Osteocyte (in vitro differentiated cells): ENCODE measurements at regions not wholly inside any gene's neighbourhood (a gene's known extent, or its start where the extent isn't known, plus 50 kb on each side); places are given as distances from the start of the nearest gene placed in this dataset.

Experiments
- DNase-seq: peaks from one replicate; pipeline ENCODE4 v3.0.0; 2021; ENCODE audit warnings: mixed read lengths; ENCODE audit not compliant: unreplicated experiment; ENCODE audit errors: extremely low spot score
- H3K27ac Mint-ChIP-seq: one replicate; pipeline ENCODE4 v1.8.0; 2021; ENCODE audit warnings: mild to moderate bottlenecking, mixed read lengths; ENCODE audit not compliant: unreplicated experiment
- H3K27me3 Mint-ChIP-seq: one replicate; pipeline ENCODE4 v1.8.0; 2021; ENCODE audit warnings: mixed read lengths; ENCODE audit not compliant: unreplicated experiment
- H3K36me3 Mint-ChIP-seq: one replicate; pipeline ENCODE4 v1.8.0; 2021; ENCODE audit warnings: mixed read lengths; ENCODE audit not compliant: unreplicated experiment
- H3K4me1 Mint-ChIP-seq: one replicate; pipeline ENCODE4 v1.8.0; 2021; ENCODE audit warnings: mixed read lengths; ENCODE audit not compliant: unreplicated experiment
- H3K4me3 Mint-ChIP-seq: one replicate; pipeline ENCODE4 v1.8.0; 2021; ENCODE audit warnings: mild to moderate bottlenecking, moderate library complexity, mixed read lengths; ENCODE audit not compliant: unreplicated experiment
- H3K9me3 Mint-ChIP-seq: one replicate; pipeline ENCODE4 v1.8.0; 2021; ENCODE audit warnings: mixed read lengths; ENCODE audit not compliant: unreplicated experiment
- TF ChIP-seq, protein P1 (sequence below): fragments of 200-600 bp; sonication (generic); IDR thresholded peaks from 2 replicates; pipeline ENCODE4 v1.5.0; 2021; ENCODE audit warnings: antibody characterized with exemption, mild to moderate bottlenecking, moderate library complexity

DNA sequence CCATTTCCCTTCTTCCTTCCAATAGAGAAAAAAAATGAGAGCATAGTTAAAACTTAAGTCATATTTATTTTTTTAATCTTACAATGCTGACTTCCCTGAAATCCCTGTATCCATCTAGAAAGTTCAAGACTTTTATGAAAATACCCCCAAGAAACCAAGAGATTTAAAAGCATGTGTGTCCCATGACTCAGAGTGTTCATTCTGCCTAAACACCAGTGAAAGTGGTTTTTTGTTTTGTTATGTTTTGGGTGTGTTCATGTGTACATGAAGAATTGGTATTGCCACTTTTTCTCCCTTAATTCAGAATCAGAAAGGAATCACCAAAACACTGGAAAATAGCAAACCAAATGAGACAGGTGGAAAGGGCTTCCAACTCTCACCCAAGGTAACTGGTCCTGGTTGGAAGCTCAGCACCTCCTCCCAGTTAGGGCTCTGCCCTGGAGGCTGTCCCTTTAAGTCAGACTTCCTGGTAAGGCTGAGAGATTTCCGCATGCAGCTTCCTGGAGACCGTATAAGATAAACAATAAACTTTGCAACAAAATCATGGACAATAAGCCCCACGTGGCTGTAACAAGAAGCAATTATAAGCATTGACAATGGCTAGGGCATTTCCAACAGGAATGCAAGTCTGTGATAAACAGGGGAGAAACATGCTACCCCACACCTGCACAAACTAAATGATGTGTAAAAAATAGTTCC is 121.9 kb upstream of the ARHGEF3 start:
- peak overlapping the region; percentile 38 for H3K27ac Mint-ChIP-seq
- H3K27me3 Mint-ChIP-seq: no peaks in the 10 kb centered on the region
- DNase-seq: no peak

DNA sequence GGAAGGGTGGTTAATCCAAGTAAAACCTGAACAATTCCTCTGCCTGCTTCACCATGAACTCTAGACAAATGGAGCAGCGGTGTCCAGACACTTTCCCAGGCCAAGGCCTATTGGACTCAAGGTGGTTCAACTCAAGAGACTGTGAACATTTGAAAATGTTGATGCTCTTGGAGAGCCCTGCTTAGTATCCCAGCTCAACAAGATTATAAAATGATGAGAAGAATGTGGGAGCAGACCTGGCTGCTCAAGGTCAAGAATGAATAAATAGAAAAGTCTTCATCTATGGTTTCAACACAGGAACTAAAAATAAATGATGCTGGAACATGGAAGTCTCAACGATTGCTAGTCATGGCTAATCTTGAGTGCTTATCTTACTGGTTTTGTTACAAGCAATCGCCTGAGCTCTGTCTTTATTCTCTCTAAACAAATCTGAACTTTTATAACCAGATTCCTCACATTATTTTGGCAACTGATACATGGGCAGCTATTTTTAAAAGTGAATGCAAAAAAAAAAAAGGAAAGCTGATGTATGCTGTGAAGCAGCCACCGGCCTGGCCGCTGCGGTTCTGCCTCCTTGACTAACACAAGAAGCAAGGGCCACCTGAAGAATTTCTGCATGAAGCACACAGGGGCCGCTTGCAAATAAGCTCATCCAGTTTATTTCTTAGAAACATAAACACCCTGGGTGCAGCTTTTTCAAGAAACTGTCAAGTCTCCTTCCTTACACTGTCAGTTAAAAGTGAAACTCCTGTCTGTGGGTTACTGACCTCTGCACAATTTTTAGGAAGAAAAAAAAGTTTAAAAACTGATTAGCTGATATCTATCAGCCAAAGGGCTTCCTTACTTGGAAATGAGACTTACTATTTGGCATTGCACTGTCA is 120.1 kb upstream of the ARHGEF3 start:
- Mint-ChIP-seq H3K27me3 (peaks cover 3% of the 10 kb centered on the region), H3K4me3 (no peak overlapping the region), H3K9me3 (no peaks in the 10 kb centered on the region), H3K27ac (no peak overlapping the region), H3K36me3 (no peaks in the 10 kb centered on the region), H3K4me1 (peaks cover 25% of the 10 kb centered on the region)
- TF ChIP-seq, protein P1, sequence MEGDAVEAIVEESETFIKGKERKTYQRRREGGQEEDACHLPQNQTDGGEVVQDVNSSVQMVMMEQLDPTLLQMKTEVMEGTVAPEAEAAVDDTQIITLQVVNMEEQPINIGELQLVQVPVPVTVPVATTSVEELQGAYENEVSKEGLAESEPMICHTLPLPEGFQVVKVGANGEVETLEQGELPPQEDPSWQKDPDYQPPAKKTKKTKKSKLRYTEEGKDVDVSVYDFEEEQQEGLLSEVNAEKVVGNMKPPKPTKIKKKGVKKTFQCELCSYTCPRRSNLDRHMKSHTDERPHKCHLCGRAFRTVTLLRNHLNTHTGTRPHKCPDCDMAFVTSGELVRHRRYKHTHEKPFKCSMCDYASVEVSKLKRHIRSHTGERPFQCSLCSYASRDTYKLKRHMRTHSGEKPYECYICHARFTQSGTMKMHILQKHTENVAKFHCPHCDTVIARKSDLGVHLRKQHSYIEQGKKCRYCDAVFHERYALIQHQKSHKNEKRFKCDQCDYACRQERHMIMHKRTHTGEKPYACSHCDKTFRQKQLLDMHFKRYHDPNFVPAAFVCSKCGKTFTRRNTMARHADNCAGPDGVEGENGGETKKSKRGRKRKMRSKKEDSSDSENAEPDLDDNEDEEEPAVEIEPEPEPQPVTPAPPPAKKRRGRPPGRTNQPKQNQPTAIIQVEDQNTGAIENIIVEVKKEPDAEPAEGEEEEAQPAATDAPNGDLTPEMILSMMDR: no peak
- no peak for DNase-seq

More for the DNA sequence above, 121.9 kb upstream of the ARHGEF3 start:
- H3K4me1 Mint-ChIP-seq: peaks cover 30% of the 10 kb centered on the region
- no peak overlapping the region for H3K4me3 Mint-ChIP-seq
- no peaks in the 10 kb centered on the region for H3K9me3 Mint-ChIP-seq
- H3K36me3 Mint-ChIP-seq: no peaks in the 10 kb centered on the region
- TF ChIP-seq, protein P1: no peak

DNA sequence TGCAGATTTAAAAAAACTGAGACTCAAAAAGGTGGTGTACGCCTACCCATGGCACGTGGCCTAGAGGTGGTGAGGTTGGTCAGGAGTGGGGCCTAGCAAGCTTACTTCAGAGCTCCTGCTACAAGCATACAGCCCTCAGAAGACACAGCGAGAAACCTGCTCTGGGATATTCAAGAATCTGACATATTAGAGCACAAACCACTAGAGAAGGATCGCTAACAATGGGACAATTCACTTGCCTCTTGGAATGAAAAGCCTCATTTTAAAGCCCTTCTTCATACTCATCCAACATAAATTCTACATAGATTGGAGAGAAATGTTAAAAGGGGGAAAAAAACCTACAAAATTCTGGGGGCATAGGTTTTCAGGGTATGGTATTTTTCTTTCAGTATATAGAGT is 118.0 kb upstream of the ARHGEF3 start:
- Mint-ChIP-seq H3K27ac (no peak overlapping the region), H3K4me3 (no peak overlapping the region), H3K9me3 (no peaks in the 10 kb centered on the region), H3K36me3 (no peaks in the 10 kb centered on the region), H3K4me1 (peaks cover 15% of the 10 kb centered on the region), H3K27me3 (peaks cover 11% of the 10 kb centered on the region)
- TF ChIP-seq, protein P1: no peak
- no peak for DNase-seq

DNA sequence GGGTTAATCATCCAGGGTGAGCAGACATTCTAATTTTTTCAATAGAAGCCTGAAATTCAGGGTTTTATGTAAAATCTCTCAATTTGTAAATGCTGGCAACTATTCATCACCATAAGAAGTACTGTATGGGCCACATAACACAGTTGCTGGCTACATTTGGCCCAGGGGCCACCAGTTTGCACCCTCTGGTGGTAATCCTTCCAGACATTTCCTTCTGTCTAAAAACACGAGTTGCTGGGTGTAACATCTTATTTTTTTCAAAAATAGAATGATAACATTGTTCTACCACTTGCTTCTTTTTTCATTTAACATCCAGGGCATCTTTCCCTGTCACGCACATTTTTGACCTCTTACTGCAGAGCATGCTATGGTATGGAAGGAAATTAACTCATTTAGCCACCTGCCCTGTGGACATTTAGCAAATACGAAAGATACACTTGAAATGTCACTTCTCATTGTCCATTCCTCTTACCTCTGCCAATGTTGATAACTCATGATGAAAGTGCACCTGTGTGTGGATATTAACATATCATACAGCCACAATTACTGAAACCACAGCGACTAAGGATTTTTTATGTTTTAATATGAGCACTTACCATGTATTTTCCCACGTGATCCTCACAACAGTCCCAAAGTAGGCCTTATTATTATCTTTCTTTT is 117.5 kb upstream of the ARHGEF3 start:
- no peak for DNase-seq
- H3K27ac Mint-ChIP-seq: no peak overlapping the region
- TF ChIP-seq, protein P1: no peak

DNA sequence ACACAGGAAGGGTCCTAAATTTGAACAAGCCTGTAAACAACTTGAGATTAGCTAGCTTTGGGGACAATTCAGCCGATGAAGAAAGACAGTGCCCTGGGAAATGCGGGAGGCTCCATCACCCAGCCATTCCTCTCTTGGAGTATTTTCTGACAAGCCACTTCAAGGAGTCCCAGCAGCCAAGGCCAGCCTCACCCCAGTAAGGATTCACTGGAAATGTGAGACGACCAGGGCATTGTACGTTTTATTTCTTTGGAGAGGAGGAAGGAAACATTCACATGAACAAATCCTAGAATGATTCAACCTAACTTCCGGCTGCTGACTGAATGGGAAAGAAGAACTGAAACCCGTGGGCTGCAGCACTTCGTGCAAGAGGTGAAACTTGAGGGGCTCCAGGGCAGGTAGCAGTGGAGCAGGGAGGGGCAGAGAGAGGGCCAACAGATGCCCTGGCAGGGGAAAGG is 116.4 kb upstream of the ARHGEF3 start:
- Mint-ChIP-seq H3K27me3 (peaks cover 11% of the 10 kb centered on the region), H3K36me3 (no peaks in the 10 kb centered on the region), H3K27ac (no peak overlapping the region), H3K9me3 (no peaks in the 10 kb centered on the region), H3K4me1 (peaks cover 5% of the 10 kb centered on the region), H3K4me3 (no peak overlapping the region)
- TF ChIP-seq, protein P1: no peak
- DNase-seq: no peak

More for the DNA sequence above, 117.5 kb upstream of the ARHGEF3 start:
- H3K9me3 Mint-ChIP-seq: no peaks in the 10 kb centered on the region
- no peak overlapping the region for H3K4me3 Mint-ChIP-seq
- H3K27me3 Mint-ChIP-seq: peaks cover 11% of the 10 kb centered on the region
- H3K36me3 Mint-ChIP-seq: no peaks in the 10 kb centered on the region
- peaks cover 15% of the 10 kb centered on the region for H3K4me1 Mint-ChIP-seq
